AG04450 (cell line): ENCODE measurements at regions not wholly inside any gene's neighbourhood (a gene's known extent, or its start where the extent isn't known, plus 50 kb on each side); places are given as distances from the start of the nearest gene placed in this dataset.

Experiments used
- CTCF ChIA-PET: fragments of 300-600, 350-600 bp; formaldehyde crosslinking; extraction: SDS; loops from one replicate; lab custom pipeline; 2022; ENCODE audit warnings: antibody characterized with exemption, inconsistent platforms; lab: Charles Lee
- POLR2A ChIA-PET: fragments of 350-600 bp; formaldehyde crosslinking; extraction: SDS; loops from one replicate; lab custom pipeline; 2021; ENCODE audit warnings: antibody characterized with exemption, inconsistent platforms; lab: Yijun Ruan, JAX
- DNase-seq: peaks from one replicate; pipeline ENCODE4 v3.0.0-alpha.2; 2011; ENCODE audit warnings: low read depth, low spot score
- H3K27ac ChIP-seq: one replicate; pipeline ENCODE4 v1.5.1; 2012; ENCODE audit warnings: low read depth, low read length, control low read depth
- H3K27me3 ChIP-seq: one replicate; pipeline ENCODE4 v1.6.0; 2012; ENCODE audit warnings: low read length; ENCODE audit not compliant: control insufficient read depth, insufficient read depth
- H3K4me3 ChIP-seq: 2 replicates; pipeline ENCODE4 v1.5.1; 2011; ENCODE audit warnings: mild to moderate bottlenecking, low read depth, low read length, control low read depth
- H3K9me3 ChIP-seq: 2 replicates; pipeline ENCODE4 v1.5.1; 2012; ENCODE audit warnings: low read length; ENCODE audit not compliant: control insufficient read depth, insufficient read depth
- CTCF ChIP-seq: IDR thresholded peaks from 2 replicates; pipeline ENCODE4 v1.5.1; 2011; ENCODE audit warnings: low read depth, low read length, control low read depth, inconsistent platforms

GRCh38 chr1:34645919-34646318, 108.9 kb upstream of the GJB5 start:
- Histone ChIP-seq H3K4me3 (no peak overlapping the region), H3K9me3 (no peaks in the 10 kb centered on the region), H3K27me3 (peaks cover 2% of the 10 kb centered on the region), H3K27ac (no peak overlapping the region)
- TF ChIP-seq CTCF: no peak
- CTCF ChIA-PET: interaction anchor here (0.5 kb wide), 1 partner anchor 694 kb away, joined by 3 read pairs; no protein-coding TSS in a partner anchor
- no peak for DNase-seq
- POLR2A ChIA-PET: no interaction called here

GRCh38 chr1:34648501-34648900, 106.3 kb upstream of the GJB5 start:
- no peak overlapping the region for H3K27ac ChIP-seq
- peaks cover 2% of the 10 kb centered on the region for H3K27me3 ChIP-seq
- ChIA-PET POLR2A (no interaction called here), CTCF (no interaction called here)
- H3K9me3 ChIP-seq: no peaks in the 10 kb centered on the region
- no peak for DNase-seq
- no peak overlapping the region for H3K4me3 ChIP-seq
- no peak for TF ChIP-seq CTCF

DNA sequence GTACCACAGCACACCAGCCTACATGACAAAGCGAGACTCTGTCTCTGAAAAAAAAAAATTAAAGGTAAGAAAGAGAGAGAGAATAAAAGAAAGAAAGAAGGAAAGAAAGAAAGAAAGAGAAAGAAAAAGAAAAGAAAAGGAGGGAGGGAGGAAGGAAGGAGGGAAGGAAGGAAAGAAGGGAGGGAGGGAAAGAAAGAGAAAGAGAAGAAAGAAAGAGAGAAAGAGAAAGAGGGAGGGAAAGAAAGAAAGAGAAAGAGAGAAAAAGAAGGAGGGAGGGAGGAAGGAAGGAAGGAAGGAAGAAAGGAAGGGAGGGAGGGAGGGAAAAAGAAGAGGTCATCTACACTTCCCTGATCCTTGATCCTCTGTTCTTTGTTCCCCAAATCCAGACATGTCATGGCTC, 104.8 kb upstream of the GJB5 start:
- ChIA-PET CTCF (no interaction called here), POLR2A (no interaction called here)
- H3K27me3 ChIP-seq: no peaks in the 10 kb centered on the region
- no peak for TF ChIP-seq CTCF
- DNase-seq: no peak
- no peak overlapping the region for H3K4me3 ChIP-seq
- H3K9me3 ChIP-seq: no peaks in the 10 kb centered on the region
- H3K27ac ChIP-seq: no peak overlapping the region

- no peak overlapping the region for H3K4me3 ChIP-seq
- no peaks in the 10 kb centered on the region for H3K27me3 ChIP-seq
- H3K9me3 ChIP-seq: no peaks in the 10 kb centered on the region
- no peak overlapping the region for H3K27ac ChIP-seq
- DNase-seq: no peak
- ChIA-PET CTCF (no interaction called here), POLR2A (no interaction called here)
- TF ChIP-seq CTCF: no peak
These were observed 104.0 kb upstream of the GJB5 start for GRCh38 chr1:34650800-34651199.

GRCh38 chr1:34653110-34653509, 101.7 kb upstream of the GJB5 start:
- TF ChIP-seq CTCF: no peak
- Histone ChIP-seq H3K27ac (no peak overlapping the region), H3K9me3 (no peaks in the 10 kb centered on the region), H3K27me3 (no peaks in the 10 kb centered on the region), H3K4me3 (no peak overlapping the region)
- DNase-seq: no peak
- ChIA-PET POLR2A (no interaction called here), CTCF (no interaction called here)
